ENCODE measurements at regions not wholly inside any gene's neighbourhood (a gene's known extent, or its start where the extent isn't known, plus 50 kb on each side); places are given as distances from the start of the nearest gene placed in this dataset.

GRCh38 chr9:99457981-99458380 is 235.9 kb downstream of the SEC61B start:
- Histone ChIP-seq H2AFZ (ENCODE audit: low read length) (no peak overlapping the region), H2BK5ac (ENCODE audit: insufficient read length, low read length) (no peak overlapping the region), H4K5ac (ENCODE audit: insufficient read length, low read depth, low read length) (no peak overlapping the region), H3K27me3 (ENCODE audit: insufficient read depth, low read length) (no peaks in the 10 kb centered on the region), H2BK20ac (ENCODE audit: low read depth, low read length, poor library complexity, severe bottlenecking) (no peak overlapping the region), H3K23me2 (ENCODE audit: insufficient read length, low read depth, low read length, poor library complexity, severe bottlenecking) (no peaks in the 10 kb centered on the region), H2BK12ac (ENCODE audit: insufficient read length, low read depth, low read length) (no peak overlapping the region), H3K14ac (ENCODE audit: insufficient read depth, low read length) (no peak overlapping the region), H3K9me3 (ENCODE audit: control insufficient read depth, low read depth, low read length) (no peaks in the 10 kb centered on the region), H4K91ac (ENCODE audit: insufficient read length, low read depth, low read length) (no peak overlapping the region), H3K79me1 (ENCODE audit: insufficient read depth, low read depth, low read length, poor library complexity, severe bottlenecking) (no peaks in the 10 kb centered on the region), H3K4ac (ENCODE audit: low read depth, low read length) (no peak overlapping the region), H2BK15ac (ENCODE audit: low read depth, low read length) (no peak overlapping the region), H3K27ac (ENCODE audit: insufficient read length, low read depth, low read length) (no peak overlapping the region), H3K79me2 (ENCODE audit: insufficient read depth, low read length) (no peaks in the 10 kb centered on the region), H3K23ac (ENCODE audit: insufficient read length, low read depth, low read length) (no peak overlapping the region), H2AK5ac (ENCODE audit: insufficient read length, low read length) (no peak overlapping the region), H2BK120ac (ENCODE audit: low read depth, low read length, poor library complexity, severe bottlenecking) (no peak overlapping the region), H3K9ac (ENCODE audit: extremely low read depth, insufficient read length, low read length) (no peak overlapping the region), H3K4me1 (ENCODE audit: insufficient read depth, low read length) (no peaks in the 10 kb centered on the region), H3K18ac (ENCODE audit: insufficient read length, low read depth, low read length) (no peak overlapping the region), H4K8ac (replicated peaks; ENCODE audit: insufficient read length, low read depth, low read length) (no peak overlapping the region), H3K56ac (ENCODE audit: insufficient read length, low read depth, low read length) (no peak overlapping the region), H3K4me2 (ENCODE audit: insufficient read depth, insufficient read length, low read length) (no peak overlapping the region), H3T11ph (ENCODE audit: low read length) (no peak overlapping the region), H4K20me1 (ENCODE audit: control insufficient read depth, insufficient read depth, insufficient read length) (no peaks in the 10 kb centered on the region)
- no peak overlapping the region for H3K4me3 Mint-ChIP-seq
- DNase-seq, result no peak
- no peaks in the 10 kb centered on the region; a peak in 1 of 4 replicates for H3K4me1 Mint-ChIP-seq
- no CpG with 5 or more reads among the region's 1 CpG for WGBS (ENCODE audit: extremely low coverage, insufficient read length, low lambda C conversion rate)
- H3K9me3 Mint-ChIP-seq, result no peaks in the 10 kb centered on the region
- H3K27me3 Mint-ChIP-seq (ENCODE audit: low read depth), result no peaks in the 10 kb centered on the region; the same call in 1 of the 2 replicates
- no peaks in the 10 kb centered on the region for H3K36me3 Mint-ChIP-seq (ENCODE audit: insufficient read depth in 1 of 3, low read depth in 3 of 3)
- no peak overlapping the region for H3K27ac Mint-ChIP-seq
- TF ChIP-seq, protein P1, sequence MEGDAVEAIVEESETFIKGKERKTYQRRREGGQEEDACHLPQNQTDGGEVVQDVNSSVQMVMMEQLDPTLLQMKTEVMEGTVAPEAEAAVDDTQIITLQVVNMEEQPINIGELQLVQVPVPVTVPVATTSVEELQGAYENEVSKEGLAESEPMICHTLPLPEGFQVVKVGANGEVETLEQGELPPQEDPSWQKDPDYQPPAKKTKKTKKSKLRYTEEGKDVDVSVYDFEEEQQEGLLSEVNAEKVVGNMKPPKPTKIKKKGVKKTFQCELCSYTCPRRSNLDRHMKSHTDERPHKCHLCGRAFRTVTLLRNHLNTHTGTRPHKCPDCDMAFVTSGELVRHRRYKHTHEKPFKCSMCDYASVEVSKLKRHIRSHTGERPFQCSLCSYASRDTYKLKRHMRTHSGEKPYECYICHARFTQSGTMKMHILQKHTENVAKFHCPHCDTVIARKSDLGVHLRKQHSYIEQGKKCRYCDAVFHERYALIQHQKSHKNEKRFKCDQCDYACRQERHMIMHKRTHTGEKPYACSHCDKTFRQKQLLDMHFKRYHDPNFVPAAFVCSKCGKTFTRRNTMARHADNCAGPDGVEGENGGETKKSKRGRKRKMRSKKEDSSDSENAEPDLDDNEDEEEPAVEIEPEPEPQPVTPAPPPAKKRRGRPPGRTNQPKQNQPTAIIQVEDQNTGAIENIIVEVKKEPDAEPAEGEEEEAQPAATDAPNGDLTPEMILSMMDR (conservative IDR thresholded peaks at IDR 0.05), result no peak
